Left forelimb (tissue), 1 donor: ENCODE measurements at regions not wholly inside any gene's neighbourhood (a gene's known extent, or its start where the extent isn't known, plus 50 kb on each side); places are given as distances from the start of the nearest gene placed in this dataset.

Source experiments
- DNase-seq: peaks from one replicate; pipeline ENCODE4 v3.0.0-alpha.2; 2018; ENCODE audit warnings: low spot score

DNA sequence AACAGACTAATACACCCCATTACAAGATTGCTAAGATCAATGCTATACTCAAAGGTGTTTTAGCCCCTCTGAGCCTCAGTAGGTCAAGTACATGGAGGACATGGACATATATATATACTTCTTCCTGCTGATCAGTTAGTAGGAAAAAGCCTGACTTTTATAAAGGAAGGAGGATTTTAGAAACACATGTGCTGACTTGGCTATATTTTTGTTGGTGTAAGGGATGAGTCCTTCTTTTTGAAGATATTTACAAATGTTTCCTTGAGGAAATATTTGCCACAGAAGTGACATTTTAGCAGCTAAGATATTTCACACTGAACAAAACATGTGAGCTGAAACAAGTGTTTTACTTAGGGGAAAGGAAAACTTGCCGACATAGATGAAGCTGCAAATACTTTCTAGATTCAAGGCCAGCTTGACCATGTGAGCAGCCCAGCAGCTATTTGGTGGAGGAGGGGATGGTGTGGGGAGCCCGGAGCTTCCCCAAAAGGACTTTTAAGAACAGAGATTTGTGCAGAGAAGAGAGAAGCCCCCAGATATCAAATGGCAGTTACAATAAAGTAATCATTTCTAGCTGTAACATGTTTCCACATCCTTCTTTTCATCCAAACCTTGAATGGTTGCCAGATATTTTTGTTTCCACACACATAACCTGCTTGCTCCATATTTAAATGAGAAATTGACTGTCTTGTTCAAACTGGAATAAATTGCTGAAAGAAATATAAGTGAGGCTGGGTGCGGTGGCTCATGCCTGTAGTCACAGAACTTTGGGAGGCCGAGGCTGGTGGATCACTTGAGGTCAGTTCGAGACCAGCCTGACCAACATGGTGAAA is 111.7 kb upstream of the NR2F2 start:
- DNase-seq: no peak

DNA sequence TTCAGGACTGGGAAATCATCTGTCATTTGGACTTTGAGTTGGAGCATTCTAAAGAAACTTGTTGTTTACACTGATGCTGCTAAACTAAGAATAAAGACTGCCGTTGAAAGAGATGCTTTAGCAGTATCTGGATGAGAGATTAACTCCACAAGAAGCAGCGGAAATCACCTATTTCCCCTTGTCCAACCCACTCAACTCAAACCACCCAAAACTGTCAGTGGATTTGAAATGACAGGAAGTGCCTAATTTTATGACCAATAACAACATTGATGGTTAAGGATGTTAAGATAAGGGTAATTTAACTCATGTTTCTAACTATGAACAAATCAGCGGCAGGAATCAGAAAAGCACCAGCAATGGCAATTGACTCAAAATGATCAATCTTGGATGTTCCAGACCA is 110.8 kb upstream of the NR2F2 start:
- DNase-seq: no peak

DNA sequence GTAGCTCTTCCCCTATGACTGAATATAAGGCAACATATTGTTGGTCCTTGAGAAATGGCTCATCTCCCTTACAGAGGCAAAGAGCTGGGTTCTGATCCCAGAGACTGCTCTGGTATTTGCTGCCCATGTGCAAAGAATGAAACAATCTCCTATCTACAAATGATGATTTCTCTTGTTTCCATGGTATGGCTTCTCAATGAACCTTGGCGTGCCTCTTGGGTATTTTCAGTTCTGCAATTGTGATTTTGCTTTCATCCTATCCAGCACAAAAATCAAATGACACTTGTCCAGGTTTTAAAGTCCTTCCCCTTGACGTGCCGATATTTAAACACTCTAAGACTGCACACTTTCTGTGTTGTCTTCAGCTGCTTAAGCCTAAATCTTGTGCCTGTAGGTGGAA is 109.8 kb upstream of the NR2F2 start:
- DNase-seq: no peak

DNA sequence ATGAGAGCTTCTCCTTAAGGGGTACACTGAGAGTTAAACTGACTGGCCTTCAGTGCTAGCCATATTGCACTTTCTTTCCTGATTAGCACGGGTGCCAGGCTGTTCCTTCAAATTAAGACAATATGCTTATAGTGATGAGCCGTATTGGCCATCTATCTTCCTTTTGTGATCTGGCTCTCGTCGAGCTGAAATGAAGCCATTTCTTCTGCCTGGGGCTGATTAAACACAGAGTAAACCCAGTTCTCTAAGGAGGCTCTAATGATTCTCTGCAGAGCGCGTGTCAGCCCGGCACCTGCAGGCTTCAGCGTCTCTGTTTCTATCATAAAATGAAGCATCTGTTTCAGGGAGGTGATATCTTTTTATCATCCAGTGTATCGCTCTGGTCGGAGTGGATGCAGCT is 107.5 kb upstream of the NR2F2 start:
- DNase-seq: no peak

DNA sequence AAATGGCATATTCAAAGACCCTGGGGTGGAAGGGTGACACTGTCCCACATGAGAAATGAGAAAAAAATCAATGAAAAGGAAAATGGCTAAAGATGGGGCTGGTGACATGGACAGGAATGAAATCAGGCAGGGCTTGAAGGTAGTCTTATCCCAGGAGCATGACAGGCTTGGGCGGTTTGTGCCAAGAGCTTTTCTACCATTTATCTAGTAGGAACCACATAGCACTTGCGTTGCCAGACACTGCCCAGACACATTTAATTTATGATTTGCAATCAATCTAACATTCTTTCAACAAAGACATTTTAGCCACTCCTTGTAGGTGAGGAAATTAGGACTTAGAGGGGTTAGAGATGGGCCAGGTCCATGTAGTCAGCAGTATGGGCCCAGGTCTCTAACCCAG is 106.6 kb upstream of the NR2F2 start:
- no peak for DNase-seq

DNA sequence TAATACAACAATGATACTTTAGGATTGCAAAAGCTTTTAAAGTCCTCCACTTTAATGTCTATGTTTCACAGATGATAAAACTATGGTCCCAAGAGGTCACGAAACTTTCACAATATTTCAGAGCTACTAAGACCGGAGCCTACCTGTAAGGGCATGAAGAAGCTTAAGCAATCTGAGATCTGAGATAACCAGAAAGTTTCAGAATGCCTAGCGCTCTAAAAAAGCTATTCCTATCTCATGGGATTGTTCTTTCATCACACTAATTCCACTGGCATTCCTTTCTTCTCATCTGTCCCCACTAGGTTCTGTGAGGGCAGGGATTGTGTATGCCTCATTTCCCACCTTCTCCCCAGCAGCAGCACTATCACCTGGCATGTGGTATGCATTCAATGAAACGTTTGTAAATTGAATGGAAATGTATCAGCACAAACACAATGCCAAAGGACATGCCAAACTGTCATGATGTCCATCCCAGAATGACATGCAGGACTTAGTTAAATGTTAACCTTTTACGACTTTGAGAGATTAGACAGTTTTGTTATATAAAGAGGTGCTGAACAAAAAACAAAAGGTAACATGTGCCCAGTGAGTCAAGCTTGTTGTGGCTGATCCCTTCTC is 104.7 kb upstream of the NR2F2 start:
- no peak for DNase-seq

DNA sequence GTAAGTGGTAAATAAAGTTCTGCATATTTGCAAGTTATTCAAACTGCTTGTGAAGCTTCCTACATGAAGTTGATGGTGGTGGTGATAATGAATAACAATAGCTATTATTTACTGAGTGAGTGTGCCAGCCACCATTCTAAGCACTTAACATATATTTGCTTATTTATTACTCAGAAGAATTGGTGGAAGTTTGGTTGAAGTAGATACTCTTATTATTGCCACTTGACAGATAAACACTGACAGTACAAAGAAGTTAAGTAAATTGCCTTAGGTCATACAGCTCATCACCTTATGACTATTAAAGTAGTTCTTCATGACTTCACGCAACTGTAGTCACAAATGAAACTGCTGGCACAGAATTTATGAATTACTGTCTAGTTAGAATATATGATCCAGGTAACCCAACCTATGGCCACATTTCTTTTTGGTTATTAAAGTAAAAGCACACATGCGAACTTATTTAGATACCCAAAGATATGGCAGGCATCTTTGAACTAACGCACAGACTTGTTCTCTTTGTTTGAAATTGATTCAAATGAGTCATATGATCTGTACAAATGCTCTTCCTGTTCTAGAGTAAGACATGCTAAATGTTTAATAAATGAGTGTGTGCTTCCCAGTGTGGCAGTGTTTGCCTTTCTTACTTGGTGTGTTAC is 99.8 kb upstream of the NR2F2 start:
- no peak for DNase-seq

DNA sequence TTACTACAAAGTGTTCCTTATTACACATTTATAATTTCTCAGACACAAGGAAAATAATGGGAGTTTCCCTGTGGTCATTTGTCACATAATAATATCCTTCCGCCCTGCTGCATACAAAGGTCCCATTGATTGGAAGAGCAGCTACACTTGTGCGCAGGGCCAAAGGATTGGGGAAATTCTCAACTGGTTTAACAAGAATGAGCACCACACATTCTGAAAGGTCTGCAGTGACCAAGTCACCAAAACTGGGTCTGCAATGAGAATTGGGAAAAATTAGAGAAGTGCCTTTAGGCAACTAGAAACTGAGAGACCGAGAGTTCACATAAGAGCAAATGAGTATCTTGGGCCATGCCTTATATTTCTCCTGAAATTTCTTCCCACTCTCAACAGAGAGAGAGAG is 98.2 kb upstream of the NR2F2 start:
- DNase-seq: no peak

DNA sequence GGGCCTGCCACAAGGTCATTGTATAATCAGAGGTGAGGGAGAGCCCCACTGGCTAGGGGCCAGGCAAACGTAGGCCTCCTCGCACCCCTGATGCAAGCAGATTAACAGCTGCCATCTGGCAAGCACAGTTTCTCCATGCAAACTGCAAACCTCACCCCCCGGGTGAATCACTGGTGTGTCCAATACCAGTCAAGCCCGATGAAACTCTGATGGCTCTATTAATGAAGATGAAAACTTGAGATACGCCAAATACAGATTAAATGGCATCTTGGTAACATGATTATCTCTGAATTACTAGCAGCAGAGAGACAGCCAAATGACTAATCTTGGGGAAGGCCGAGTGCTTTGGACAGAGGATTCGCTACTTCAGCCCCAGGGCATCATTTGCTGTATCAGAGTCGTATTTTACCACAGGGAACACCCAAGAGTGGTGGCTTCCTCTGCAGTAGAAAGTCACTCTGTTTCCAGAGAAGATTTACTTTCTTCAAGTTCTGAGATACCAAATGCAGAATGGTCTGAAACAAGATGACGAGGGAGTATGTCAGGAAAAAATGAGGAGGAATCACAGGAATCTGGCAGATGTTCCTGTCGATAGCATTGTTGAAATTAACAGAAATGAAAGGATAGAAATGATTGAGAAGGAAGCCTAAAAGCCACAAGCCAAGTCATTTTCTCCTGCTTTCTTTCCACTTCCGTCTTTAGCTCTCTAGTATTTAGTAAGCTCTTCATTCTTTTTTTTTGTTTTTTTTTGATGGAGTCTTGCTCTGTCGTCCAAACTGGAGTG is 96.2 kb upstream of the NR2F2 start:
- DNase-seq: no peak

DNA sequence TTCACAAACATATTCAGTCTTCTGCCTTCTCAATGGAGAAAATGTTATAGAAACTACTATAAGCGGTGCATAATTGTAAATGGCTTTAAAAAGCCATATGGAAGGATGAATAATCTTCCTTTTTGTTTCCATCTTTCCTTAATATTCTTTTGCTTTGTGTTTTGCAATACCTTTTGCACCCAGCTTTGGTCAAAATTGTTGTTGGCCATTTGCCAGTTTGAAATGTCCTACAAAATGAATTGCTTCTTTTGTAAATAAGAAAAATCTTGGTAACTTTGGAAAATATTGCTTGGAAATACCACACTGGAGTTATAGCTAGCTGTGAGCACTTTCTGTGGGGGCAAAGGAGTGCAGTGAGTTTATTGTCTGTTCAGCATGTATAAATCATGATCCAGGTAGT is 93.5 kb upstream of the NR2F2 start:
- DNase-seq: no peak

DNA sequence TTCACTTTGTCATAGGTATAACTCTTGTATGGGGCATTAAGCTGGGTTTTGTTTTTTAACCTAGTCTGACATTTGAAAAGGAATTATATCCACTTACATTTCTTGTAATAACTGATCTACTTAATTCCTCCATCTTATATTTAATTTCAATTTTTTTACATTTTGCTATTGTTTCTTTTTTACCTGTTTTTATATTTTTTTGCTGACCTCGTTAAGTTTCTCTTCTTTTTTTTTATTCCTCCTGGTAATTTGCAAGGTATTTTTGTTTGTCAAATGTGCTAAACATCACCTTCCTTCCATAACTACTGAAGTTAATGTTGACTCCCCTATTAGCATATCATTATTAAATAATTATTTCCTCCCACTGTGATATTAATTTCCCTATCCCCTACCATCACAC is 87.7 kb upstream of the NR2F2 start:
- DNase-seq: no peak

DNA sequence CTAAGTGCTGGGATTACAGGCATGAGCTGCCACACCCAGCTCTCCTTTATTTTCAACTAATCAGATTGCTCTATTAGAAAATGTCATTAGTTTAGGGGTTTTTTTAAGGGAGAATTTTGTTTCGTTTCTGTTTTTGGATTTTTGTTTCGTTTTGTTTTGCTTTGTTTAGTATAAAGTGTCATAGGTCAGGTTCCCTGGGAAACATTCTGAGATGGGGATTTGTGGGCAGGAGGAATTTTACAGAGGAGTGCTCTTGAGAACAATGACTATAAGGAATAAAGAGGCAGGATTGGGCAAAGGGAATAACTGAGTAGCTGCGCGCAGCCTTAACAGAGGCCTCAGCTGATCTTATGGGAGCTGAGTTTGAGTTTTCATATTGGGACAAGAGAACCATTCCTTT is 86.8 kb upstream of the NR2F2 start:
- DNase-seq: no peak

DNA sequence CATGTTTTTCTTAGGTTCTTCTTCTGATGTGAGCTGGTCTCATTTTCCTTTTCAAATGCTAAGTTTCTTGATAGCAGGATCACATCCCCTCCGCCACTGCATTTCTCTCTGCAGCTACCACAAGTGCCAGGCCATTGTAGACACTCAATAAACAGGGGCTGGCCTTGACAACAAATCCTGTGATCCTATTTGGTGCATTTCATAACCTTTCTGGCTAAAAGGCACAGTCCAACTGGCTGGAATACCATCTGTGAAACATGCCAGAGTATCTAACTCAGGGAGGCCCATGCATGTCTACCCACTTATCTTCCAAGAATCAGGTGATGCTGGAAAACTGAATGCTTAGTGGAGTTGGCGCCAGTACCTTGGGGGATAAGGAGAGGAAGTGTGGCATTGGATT is 85.2 kb upstream of the NR2F2 start:
- DNase-seq: no peak

DNA sequence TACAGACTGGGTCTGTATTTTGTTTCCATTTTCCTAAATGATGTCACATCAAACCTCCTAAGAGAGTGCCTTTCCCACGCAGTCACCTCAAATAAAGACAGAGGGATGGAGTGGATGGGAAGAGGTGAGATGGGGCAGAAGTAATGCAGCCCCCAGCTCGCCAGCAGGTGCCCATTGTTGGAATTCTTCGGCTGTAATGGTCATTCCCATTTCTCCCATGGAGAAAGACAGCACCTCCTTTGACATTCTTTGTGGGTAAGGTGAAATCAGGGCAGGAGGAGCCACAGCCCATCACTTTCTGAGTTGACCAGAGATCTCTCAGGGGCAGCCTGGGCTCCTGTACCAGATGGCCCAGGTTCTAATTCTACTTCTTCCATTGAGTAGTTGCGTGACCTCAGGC is 84.4 kb upstream of the NR2F2 start:
- DNase-seq: no peak

DNA sequence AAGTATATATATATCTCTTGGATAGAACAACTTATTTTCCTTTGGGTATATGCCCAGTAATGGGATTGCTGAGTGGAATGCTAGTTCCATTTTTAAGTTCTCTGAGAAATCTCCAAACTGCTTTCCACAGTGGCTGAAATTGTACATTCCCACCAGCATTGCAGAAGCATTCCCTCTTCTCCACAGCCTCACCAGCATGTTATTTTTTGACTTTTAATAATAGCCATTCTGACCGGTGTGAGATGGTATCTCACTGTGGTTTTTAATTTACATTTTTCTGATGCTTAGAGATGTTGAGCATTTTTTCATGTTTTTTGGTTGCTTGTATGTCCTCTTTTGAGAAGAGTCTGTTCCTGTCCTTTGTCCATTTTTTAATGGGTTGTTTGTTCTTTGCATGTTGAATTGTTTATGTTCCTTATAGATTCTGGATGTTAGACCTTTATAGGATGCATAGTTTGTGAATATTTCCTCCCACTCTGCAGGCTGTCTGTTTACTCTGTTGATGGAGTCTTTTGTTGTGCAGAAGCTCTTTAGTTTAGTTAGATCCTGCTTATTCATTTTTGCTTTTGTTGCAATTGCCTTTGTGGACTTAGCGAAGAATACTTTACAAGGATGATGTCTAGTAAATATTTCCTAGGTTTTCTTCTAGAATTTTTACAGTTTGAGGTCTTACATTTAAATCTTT is 82.7 kb upstream of the NR2F2 start:
- DNase-seq: no peak

DNA sequence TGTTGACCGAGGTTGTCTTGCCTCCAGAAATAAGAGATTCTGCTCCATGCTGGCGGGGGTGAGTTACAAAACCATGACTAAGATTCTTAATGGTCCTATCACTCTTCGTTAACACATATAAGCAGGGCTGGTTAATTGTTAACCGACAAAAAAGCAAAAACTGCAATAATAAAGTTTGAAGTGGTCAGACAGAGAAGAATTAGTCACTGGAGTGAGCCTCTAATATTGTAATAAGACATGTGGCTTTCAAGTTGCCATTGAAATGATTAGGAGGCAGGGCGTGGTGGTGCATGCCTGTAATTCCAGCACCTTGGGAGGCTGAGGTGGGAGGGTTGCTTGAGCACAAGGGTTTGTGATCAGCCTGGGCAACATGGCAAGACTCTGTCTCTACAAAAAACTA is 78.4 kb upstream of the NR2F2 start:
- no peak for DNase-seq

DNA sequence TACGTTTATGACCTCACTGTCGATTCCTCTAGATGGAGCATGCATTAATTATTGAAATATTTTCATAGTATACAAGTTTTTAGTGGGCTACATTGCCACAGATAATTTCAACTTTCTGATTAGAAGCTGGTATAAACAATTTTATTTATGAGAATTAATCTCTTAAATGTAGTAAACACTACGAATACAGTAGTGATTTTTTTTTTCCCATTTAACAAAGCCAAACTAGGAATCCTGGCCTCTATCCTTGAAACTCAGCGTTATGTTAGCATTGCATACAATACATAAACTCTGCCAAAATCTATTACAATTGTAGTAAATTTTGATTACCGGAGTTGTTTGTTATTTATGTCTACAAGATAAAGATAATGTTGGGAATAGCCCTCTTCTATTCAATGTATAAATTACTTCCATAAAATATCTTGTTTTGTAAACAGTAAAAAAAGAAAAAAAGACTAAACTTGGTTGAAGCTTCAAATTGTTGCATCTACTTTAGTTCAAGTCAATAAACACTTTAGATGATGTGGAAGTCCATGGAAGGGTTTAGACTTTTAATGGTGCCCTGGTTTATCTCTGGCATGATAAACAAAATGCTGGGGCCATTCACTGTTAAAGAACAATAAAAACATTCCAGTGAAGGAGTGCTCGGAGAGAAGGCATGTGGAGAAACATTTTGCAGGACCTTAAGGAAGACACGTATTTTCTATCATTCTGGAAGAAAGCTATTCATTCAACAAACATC is 77.3 kb upstream of the NR2F2 start:
- no peak for DNase-seq

DNA sequence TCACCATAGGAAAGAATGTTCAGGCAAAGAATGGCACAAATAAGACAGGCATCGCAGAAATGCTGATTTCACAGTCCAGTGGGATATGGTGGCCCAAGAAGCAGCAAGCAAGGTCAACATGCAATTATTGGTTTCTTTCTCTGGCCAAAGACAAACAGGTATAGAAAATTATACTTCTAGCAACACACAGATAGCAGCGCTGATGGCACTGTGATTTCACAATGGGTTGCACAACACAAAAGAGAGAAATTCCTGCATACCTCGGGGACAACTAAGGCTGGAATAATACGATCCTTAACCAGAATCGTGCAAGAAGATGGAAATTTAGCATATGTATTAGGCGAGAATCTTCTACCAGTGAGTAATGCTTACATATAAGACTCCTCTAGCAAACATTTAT is 76.3 kb upstream of the NR2F2 start:
- DNase-seq: no peak

DNA sequence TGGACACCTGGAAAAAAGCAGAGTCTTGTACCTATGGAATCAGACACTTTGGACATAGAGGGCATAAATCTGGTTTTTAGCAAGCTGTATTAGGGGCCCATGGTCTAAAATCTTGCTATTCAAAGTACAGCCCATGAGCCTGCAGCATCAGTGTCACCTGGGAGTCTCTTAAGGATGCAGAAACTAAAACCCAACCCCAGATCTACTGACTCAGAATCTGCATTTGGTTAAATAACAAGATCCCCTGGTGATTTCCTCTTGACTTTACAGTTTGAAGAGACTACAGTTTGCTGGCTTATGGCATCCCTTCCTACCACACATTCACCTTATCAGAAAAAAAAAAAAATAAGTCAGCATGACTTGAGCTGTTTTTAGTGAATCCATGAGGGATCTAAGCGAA is 74.9 kb upstream of the NR2F2 start:
- DNase-seq: no peak

DNA sequence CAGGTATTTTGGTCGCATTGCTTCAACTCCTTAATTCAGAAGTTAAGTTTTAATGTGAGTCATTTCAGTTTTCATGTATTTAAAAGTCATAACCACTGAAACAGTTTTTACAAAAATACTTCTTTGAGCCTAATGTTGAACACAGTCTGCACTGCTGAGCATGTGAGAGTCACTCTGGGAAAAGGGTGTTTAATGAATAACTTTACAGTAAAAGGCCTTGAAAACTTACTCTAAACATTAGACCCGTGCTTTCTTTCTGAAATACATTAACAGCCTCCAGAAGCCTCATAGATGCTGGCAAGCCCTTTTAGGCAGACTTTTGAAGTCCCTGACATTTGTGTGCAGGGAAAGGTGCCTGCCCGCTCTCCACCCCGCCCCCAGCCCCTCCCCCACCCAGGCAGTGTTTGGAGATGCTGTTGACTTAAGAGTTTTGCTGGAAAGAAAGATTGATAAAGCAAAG is 68.9 kb upstream of the NR2F2 start:
- DNase-seq: no peak

DNA sequence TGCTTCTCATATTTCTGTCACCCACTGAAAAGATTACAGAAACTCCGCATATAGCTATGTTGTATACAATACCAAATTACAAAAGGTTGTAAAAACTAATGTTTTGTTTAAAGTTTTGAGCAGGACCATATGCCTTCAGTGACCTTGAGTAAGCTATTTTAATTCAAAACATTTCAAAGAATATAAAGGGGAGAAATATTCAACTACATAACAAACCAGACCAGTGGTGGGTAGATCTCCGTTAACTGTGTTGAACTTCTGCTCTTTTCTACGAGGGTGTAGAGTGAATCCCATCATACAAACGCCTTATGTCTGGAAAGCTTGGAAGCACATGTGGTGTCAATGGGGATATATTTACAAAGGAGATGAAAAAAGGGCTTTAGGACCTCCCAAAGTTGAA is 68.4 kb upstream of the NR2F2 start:
- DNase-seq: no peak
